HepG2 (cell line): ENCODE measurements at regions not wholly inside any gene's neighbourhood (a gene's known extent, or its start where the extent isn't known, plus 50 kb on each side); places are given as distances from the start of the nearest gene placed in this dataset.

Source experiments
- ATAC-seq: fragments of 200-7000 bp; cut with Tn5 transposase; 3 replicates; pipeline ENCODE4 v1.9.1; 2020; ENCODE audit warnings: mild to moderate bottlenecking, moderate library complexity
- BruUV-seq: library from RNA; stranded (reverse); fragments of 400-500 nt; replicated peaks from 2 replicates; lab custom pipeline; 2021; lab: Mats Ljungman, UMichigan
- CTCF ChIA-PET: fragments of 300-600 bp; formaldehyde crosslinking; extraction: SDS; loops from one replicate; lab custom pipeline; 2021; ENCODE audit warnings: low total read pairs, inconsistent platforms, low intra/inter-chr PET ratio; lab: Yijun Ruan, JAX
- POLR2A ChIA-PET: fragments of 350-600 bp; sonication (Branson Sonifier 250); formaldehyde crosslinking; loops from one replicate; lab custom pipeline; 2020; ENCODE audit warnings: antibody characterized with exemption, inconsistent platforms; lab: Yijun Ruan, JAX
- DNase-seq: peaks from one replicate; pipeline ENCODE4 v3.0.0-alpha.2; 2015; ENCODE audit warnings: low spot score
- FAIRE-seq: peaks from 3 replicates; lab custom pipeline; 2011; peaks lifted over from hg19 to GRCh38; lab: Jason Lieb, UNC
- H2AFZ ChIP-seq: one replicate; pipeline ENCODE4 v1.6.1; 2011; ENCODE audit warnings: low read length, inconsistent platforms
- H3K27ac ChIP-seq: fragments of 300-600 bp; 3 replicates; pipeline ENCODE4 v1.8.0; 2011; ENCODE audit warnings: mixed run types, mild to moderate bottlenecking, mixed read lengths, low read length, inconsistent platforms; ENCODE audit not compliant: insufficient read depth; ENCODE audit errors: extremely low read length
- H3K27me3 ChIP-seq, 2 experiments: fragments of 200-600 bp in 1 of 2; 2 replicates in 1 of 2; 3 replicates in 1 of 2; pipeline versions ENCODE4 v1.6.0 to v1.8.0; 2011; ENCODE audit warnings: low read length in 2 of 2, mild to moderate bottlenecking in 2 of 2, moderate library complexity in 2 of 2, inconsistent platforms in 1 of 2; ENCODE audit not compliant: insufficient read depth in 2 of 2, control insufficient read depth in 1 of 2
- H3K36me3 ChIP-seq, 2 experiments: fragments of 200-600 bp in 1 of 2; replicated peaks in 1 of 2; 2 replicates in 1 of 2; 3 replicates in 1 of 2; pipeline versions ENCODE4 v1.5.1 to v1.8.0; 2011; ENCODE audit warnings: low read length in 2 of 2, inconsistent platforms in 1 of 2; ENCODE audit not compliant: insufficient read depth in 2 of 2, control insufficient read depth in 1 of 2
- H3K4me1 ChIP-seq: 2 replicates; pipeline ENCODE4 v1.5.1; 2012; ENCODE audit warnings: low read length, inconsistent platforms; ENCODE audit not compliant: insufficient read depth
- H3K4me2 ChIP-seq: 2 replicates; pipeline ENCODE4 v1.6.0; 2011; ENCODE audit warnings: low read depth, low read length, inconsistent platforms
- H3K4me3 ChIP-seq, 3 experiments: fragments of 200-600 bp in 1 of 3; sonication (generic), shearing (Covaris generic) in 1 of 3; replicated peaks in 1 of 3; 2 replicates each; pipeline ENCODE4 v1.5.1; 2011 to 2016; ENCODE audit warnings: low read length in 3 of 3, inconsistent platforms in 2 of 3, low read depth in 2 of 3, mild to moderate bottlenecking in 2 of 3, control low read depth in 1 of 3, mixed read lengths in 1 of 3; ENCODE audit not compliant: insufficient read depth in 1 of 3
- H3K79me2 ChIP-seq: one replicate; pipeline ENCODE4 v1.6.1; 2011; ENCODE audit warnings: low read length, inconsistent platforms; ENCODE audit not compliant: insufficient read depth
- H3K9ac ChIP-seq: 2 replicates; pipeline ENCODE4 v1.6.0; 2011; ENCODE audit warnings: mild to moderate bottlenecking, low read depth, low read length, inconsistent platforms; ENCODE audit not compliant: insufficient read depth
- H3K9me3 ChIP-seq: 2 replicates; pipeline ENCODE4 v1.5.1; 2012; ENCODE audit warnings: mild to moderate bottlenecking, low read length
- H4K20me1 ChIP-seq: 2 replicates; pipeline ENCODE4 v1.6.0; 2011; ENCODE audit warnings: inconsistent platforms, mild to moderate bottlenecking, low read length, moderate library complexity; ENCODE audit not compliant: insufficient read depth
- AHR ChIP-seq: IDR thresholded peaks from 2 replicates; pipeline ENCODE4 v1.6.1; 2018; ENCODE audit warnings: missing genetic modification reagents, missing compliant biosample characterization
- NFYC ChIP-seq: IDR thresholded peaks from 2 replicates; pipeline ENCODE4 v1.6.1; 2016; ENCODE audit warnings: missing genetic modification reagents, missing compliant biosample characterization
- NRL ChIP-seq: sonication (generic); formaldehyde crosslinking; IDR thresholded peaks from 2 replicates; pipeline ENCODE4 v1.5.0; 2020; ENCODE audit warnings: missing genetic modification reagents, mild to moderate bottlenecking, moderate library complexity, borderline replicate concordance
- RFX3 ChIP-seq: IDR thresholded peaks from 2 replicates; pipeline ENCODE4 v1.6.1; 2016; ENCODE audit warnings: missing biosample characterization, missing genetic modification reagents
- YEATS2 ChIP-seq: sonication (generic); formaldehyde crosslinking; IDR thresholded peaks from 2 replicates; pipeline ENCODE4 v1.4.0; 2020; ENCODE audit warnings: missing genetic modification reagents, borderline replicate concordance
- ZKSCAN8 ChIP-seq: IDR thresholded peaks from 2 replicates; pipeline ENCODE4 v1.6.1; 2016; ENCODE audit warnings: borderline replicate concordance, missing genetic modification reagents, missing compliant biosample characterization
- ZNF207 ChIP-seq: fragments of 450-650 bp; IDR thresholded peaks from 2 replicates; pipeline ENCODE4 v1.6.1; 2016; ENCODE audit warnings: antibody characterized with exemption, borderline replicate concordance
- ZNF30 ChIP-seq: sonication (generic); formaldehyde crosslinking; IDR thresholded peaks from 2 replicates; pipeline ENCODE4 v1.5.0; 2020; ENCODE audit warnings: mild to moderate bottlenecking, missing genetic modification reagents
- ZSCAN12 ChIP-seq: sonication (generic); formaldehyde crosslinking; IDR thresholded peaks from 2 replicates; pipeline ENCODE4 v1.9.0; 2021; ENCODE audit warnings: mild to moderate bottlenecking, missing genetic modification reagents
- in situ Hi-C: cut with HindIII; loops from 2 replicates; pipeline ENCODE4 v1.10.0; 2017; ENCODE audit warnings: low pct_unique_long_range_greater_than_20kb; ENCODE audit not compliant: extremely low pct_ligation_motif_present
- intact Hi-C: fragments of 100-400 bp; cut with micrococcal nuclease; formaldehyde crosslinking; loops from one replicate; pipeline ENCODE4 v1.10.0; 2022; ENCODE audit not compliant: unreplicated experiment
- TF ChIP-seq, protein P1 (sequence below): sonication (generic); formaldehyde crosslinking; IDR thresholded peaks from 2 replicates; pipeline ENCODE4 v1.4.0; 2020; ENCODE audit warnings: missing genetic modification reagents

DNA sequence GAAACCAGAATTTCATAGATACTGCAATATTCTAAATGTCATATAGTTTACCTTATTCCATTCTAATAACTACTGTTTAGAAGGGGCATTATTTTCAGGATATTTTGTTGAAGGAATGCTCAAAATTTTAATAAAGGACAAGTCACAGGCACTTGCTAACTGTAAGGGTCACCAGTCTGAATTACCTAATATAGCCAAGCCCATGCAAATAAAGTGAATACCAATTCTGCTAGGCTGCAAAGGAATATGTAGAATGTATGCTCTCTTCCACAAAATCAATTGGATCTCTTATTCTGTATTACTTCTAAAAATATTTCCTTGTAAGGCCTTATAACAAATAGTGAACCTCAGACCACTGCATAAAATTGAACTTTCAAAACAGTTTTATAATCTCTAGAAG, 52.3 kb upstream of the FAT4 start:
- Histone ChIP-seq H3K9ac (no peak overlapping the region), H3K27ac (no peak overlapping the region), H3K9me3 (no peaks in the 10 kb centered on the region), H3K4me2 (no peak overlapping the region), H3K4me1 (no peaks in the 10 kb centered on the region), H3K27me3 (no peaks in the 10 kb centered on the region), H2AFZ (no peak overlapping the region), H4K20me1 (no peaks in the 10 kb centered on the region), H3K36me3 (no peaks in the 10 kb centered on the region), H3K79me2 (no peaks in the 10 kb centered on the region), H3K4me3 (no peak overlapping the region)
- intact Hi-C loops = no loop called here
- in situ Hi-C loops = no loop called here
- DNase-seq (no peak), FAIRE-seq (no peak), ATAC-seq (no peak)
- no peak for TF ChIP-seq ZSCAN12 (CRISPR knock-in tag)
- no peak for TF ChIP-seq AHR
- TF ChIP-seq YEATS2 (CRISPR knock-in tag) = no peak
- TF ChIP-seq ZKSCAN8 = no peak
- no peak for TF ChIP-seq RFX3 (CRISPR knock-in tag)
- no peak for TF ChIP-seq NFYC (CRISPR knock-in tag)
- no peak for TF ChIP-seq ZNF207
- TF ChIP-seq ZNF30 (CRISPR knock-in tag) = no peak
- TF ChIP-seq, protein P1, sequence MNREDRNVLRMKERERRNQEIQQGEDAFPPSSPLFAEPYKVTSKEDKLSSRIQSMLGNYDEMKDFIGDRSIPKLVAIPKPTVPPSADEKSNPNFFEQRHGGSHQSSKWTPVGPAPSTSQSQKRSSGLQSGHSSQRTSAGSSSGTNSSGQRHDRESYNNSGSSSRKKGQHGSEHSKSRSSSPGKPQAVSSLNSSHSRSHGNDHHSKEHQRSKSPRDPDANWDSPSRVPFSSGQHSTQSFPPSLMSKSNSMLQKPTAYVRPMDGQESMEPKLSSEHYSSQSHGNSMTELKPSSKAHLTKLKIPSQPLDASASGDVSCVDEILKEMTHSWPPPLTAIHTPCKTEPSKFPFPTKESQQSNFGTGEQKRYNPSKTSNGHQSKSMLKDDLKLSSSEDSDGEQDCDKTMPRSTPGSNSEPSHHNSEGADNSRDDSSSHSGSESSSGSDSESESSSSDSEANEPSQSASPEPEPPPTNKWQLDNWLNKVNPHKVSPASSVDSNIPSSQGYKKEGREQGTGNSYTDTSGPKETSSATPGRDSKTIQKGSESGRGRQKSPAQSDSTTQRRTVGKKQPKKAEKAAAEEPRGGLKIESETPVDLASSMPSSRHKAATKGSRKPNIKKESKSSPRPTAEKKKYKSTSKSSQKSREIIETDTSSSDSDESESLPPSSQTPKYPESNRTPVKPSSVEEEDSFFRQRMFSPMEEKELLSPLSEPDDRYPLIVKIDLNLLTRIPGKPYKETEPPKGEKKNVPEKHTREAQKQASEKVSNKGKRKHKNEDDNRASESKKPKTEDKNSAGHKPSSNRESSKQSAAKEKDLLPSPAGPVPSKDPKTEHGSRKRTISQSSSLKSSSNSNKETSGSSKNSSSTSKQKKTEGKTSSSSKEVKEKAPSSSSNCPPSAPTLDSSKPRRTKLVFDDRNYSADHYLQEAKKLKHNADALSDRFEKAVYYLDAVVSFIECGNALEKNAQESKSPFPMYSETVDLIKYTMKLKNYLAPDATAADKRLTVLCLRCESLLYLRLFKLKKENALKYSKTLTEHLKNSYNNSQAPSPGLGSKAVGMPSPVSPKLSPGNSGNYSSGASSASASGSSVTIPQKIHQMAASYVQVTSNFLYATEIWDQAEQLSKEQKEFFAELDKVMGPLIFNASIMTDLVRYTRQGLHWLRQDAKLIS = no peak
- TF ChIP-seq NRL (CRISPR knock-in tag) = no peak
- BruUV-seq = no TSS peak
- ChIA-PET POLR2A (no interaction called here), CTCF (no interaction called here)
